NCI-H1436 treated with DMSO at 0.1 percent for 48 hours (cell line): ENCODE measurements at regions not wholly inside any gene's neighbourhood (a gene's known extent, or its start where the extent isn't known, plus 50 kb on each side); places are given as distances from the start of the nearest gene placed in this dataset.
A peak's percentile ranks its signal among the peaks of the same experiment; 100 is the strongest.

Experiments used
- DNase-seq: peaks from one replicate; lab custom pipeline; 2025; lab: John Stamatoyannopoulos, UW

- DNase-seq, result no peak
These were observed 1548.2 kb upstream of the CELF4 start for GRCh38 chr18:39113790-39114189.

DNA sequence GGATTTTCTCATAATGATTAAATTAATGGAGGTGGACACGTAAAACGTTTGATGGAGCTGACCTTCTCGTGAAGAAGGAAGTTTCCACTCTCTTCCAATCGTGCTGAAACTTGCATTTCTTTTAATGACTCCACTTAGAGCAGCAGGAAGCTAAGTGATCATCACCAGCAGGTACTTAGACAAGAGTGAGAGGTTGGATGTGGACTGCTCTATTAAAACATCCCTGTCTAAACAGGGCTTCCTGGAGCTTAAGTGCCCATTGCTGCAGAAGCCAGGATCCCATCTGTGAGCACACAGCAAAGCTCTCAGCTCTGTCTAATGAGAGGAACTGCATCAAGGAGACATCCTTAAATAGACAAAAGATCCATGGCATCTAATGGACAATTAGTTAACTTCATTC is 1539.5 kb upstream of the CELF4 start:
- DNase-seq, result peak; percentile 29

DNA sequence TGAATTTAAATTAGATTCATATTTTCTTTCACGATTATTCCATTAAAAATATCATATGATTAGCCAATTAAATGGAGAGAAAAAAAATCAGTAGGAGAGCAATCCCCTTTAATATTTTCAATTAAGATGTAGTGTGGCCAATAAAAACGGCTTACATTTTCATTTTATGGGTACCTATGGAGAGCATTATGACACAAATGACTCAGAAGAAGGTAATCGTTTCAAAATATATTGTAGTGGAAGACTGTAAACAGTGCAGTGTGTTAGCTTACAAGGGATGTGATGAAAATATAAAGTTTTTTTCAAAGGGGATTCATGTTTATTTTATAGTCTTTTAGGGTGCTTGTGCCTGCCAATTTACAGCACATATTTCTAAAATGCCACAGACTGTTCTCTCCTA is 1507.4 kb upstream of the CELF4 start:
- DNase-seq, result no peak

DNA sequence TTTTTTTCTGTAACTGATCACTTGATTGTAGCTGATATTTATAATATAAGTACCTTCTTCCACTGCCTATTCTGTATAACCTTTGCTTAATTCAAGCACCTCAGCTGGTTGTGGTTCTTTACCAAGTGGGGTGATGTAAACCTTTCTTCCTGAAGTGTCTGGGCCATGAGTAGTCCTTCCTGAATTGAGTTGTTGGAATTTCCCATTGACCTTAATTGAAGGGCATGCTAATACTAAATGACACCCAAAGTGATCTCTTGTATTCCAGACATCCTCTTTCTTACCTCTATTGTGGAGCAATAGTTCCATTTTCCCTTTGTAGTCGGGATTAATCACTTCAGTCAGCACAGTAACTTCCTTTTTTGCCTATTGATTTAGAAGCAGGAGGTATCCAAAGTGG is 1496.8 kb upstream of the CELF4 start:
- DNase-seq, result no peak

- DNase-seq, result no peak
These were observed 1492.9 kb upstream of the CELF4 start for GRCh38 chr18:39058386-39059000.

- no peak for DNase-seq
These were observed 1491.9 kb upstream of the CELF4 start for GRCh38 chr18:39057423-39058064.

DNA sequence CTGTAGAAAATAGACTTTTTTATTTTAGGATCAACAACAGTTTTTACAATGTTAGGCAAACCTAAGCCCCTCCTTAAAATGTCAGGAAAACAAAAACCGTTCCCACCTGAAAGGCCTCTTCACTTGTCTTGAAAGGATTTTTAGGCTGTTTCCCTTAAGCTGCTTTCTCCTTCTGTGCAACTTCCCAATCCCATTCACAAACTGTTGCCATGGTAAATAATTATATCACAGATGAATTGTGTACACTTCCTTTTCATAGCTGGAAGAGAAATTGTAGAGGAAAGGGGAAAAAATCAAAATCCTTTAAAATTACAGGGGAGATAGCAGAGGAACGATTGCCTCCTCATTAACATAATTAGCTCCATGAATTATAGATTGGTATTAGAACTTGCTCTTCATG is 1488.0 kb upstream of the CELF4 start:
- peak; percentile 41 for DNase-seq

GRCh38 chr18:39051013-39051412 is 1485.4 kb upstream of the CELF4 start:
- no peak for DNase-seq

GRCh38 chr18:39039813-39040212 is 1474.2 kb upstream of the CELF4 start:
- DNase-seq, result no peak

DNA sequence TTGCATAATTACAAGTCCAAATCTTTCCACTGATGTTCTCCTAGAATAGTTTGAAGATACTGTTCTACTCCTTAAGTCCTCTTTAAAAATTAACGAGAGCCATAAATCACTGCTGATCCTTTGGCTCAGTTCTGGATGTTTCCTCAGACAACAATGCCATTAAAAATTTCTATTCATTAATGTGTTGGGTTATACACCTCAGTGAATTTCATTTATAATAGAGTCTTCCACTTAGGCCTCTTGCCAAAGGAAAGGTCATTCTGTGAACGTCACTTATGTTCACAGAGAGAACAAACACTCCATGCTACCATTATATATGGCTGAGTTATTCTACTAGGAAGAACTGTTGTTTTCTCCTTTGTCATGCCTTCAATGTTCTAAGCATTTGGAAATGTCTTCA is 1472.3 kb upstream of the CELF4 start:
- DNase-seq, result no peak

DNA sequence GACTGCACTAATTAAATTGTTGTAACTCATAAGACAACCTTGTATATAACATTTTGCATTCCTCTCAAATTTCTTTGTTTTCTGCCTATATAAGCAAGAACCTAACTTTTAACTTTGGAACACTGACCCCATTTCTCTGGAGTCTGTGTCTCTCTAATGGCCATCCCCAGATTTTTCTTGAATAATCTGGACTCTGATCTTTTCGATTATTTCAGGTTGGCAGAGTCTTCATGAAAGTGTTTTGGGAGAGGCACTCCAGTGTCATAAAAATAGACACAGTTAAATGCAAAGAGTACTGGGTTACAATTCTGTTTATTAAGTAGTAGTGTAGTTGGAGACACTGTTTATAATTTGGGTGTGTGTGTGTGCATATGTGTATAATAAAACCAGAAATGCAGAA is 1467.7 kb upstream of the CELF4 start:
- no peak for DNase-seq

DNA sequence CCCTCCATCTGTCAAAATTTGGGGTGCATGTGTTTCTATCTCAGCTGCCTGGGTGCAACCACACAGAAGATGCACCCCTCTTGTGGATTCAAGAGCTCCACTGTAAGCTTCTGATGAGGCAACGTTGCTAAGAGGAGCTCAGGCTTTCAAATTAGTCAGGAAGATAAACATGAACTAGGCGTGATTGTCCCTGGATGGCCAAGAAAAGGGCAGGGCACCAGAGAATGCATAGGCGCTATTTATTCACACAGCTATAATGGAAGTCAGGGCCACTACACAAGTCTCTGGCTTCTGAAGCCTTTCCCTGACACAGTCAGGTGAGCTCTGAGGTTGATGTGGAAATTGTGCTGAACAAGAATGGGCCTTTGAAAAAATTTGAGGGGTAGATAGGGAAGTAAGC is 1466.0 kb upstream of the CELF4 start:
- DNase-seq, result no peak

DNA sequence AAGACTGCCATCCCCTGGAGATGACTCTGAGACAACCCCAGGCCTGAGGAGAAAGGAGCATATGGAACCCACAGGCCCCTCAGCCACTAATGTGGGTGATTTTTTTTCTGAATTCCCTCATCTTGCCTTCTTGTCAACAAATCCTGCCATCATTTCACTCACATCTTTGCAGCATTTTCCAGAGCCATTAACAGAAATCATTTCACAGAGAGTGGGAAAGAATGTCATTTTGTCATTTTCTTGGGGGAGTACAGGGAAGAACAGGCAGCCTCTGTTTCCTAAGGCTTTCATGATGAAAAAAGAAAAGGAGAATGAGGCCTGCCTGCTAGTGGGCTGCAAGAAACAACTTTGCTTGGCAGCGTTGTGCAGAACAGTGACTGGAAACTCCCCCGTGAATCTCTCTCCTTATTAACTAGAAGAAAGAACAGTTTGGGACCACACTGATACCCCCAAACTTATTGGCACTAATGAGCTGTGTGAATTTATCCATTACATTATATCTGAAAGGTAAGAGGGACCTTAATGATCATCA is 1464.6 kb upstream of the CELF4 start:
- DNase-seq, result no peak

- DNase-seq, result no peak
These were observed 1459.9 kb upstream of the CELF4 start for GRCh38 chr18:39025531-39025930.

DNA sequence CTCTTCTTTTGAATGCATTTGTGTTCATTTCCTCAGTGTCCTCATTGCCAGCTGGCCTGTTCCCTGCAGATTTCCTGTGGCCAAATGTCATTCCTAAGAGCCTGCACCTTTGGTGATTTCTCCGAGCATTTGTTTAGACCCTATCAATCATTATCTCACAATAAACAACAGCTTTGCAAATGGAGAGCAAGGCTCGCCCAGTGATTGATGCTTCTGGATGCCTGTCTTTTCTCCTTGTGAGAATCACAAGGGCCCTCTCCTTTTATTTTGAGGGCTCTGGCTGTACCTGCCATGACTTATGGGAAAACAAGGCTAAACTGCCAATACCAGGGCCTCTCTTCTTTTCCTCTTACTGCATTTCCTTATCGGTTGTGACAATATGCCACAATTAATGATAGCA is 1454.4 kb upstream of the CELF4 start:
- DNase-seq, result no peak

DNA sequence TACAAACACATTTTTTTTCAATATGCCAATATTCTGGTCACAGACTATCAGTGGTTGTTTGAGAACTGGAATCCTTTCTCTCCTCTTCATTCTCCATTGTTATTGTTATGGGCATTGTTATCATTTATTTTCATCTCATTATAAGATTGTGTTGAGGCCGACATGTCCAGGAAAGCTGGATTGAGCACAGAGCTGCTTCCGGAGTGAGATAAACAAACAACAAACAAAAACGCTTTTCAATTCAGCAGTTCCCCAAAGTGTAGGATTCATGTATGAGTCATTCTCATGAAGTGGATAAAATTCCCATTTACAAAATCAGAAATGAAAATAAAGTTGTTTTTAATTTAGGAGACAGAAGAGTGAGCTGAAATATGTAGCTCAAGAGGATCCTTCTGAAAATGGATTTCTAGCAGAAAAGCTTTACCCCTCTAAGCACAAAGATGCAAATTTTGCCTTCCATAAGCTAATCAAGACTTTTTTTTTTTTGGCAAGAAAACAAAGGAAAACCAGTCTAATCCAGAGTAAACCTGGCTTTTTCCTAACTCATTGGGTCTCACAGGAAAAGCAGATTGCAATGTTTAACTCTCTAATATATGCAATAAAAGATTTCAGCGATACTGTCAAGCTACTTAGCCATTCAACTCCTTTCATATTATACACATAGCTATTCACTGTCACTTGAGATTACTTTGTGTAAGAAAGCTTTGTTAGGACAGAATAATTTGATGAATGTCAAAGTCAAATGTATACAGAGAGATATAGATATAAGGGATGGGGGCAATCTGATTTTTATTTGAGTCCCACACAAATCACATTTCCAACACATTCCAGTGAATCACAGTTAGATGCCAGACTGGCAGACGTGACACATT is 1441.7 kb upstream of the CELF4 start:
- DNase-seq, result no peak

GRCh38 chr18:38996056-38996455 is 1430.5 kb upstream of the CELF4 start:
- no peak for DNase-seq

GRCh38 chr18:38993342-38993741 is 1427.7 kb upstream of the CELF4 start:
- DNase-seq, result no peak

GRCh38 chr18:38984968-38985367 is 1419.4 kb upstream of the CELF4 start:
- DNase-seq, result no peak

- DNase-seq, result no peak
These were observed 1416.5 kb upstream of the CELF4 start for GRCh38 chr18:38982072-38982471.

DNA sequence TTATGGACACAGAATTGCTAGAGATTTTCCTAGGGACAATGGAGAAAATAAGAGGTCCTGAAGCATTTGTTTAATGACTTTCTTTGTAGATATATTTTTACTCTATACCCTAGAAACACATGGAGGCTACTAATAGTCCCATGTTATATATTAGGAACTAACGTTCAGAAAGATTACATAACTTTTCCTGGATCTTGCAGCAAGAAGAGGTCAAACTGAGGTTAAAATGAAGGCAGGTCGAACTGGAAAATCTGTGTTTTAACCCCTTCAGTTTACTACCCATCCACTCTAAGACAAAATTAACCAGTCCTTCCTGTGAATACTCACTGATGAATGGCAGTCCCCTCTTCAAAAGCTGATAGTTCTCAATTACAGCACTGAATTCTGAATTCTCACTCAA is 1415.8 kb upstream of the CELF4 start:
- no peak for DNase-seq

DNA sequence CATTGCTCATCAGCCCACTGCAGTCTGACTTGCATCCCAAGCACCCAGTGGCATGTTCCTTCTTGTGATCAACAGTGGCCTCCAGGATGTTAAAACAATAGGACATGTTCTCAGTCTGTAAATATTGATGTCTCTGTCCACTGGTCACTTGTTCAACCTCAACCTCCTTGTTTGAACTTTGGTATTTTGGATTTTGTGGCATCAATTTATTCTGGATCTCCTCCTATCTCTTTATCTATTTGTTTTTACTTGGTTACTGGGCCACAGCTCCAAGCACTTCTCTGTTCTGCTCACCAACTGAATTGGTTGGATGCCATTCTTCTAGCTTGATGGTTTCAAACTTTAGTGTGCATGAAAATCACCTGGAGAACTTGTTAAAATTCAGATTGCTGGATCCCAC is 1414.8 kb upstream of the CELF4 start:
- no peak for DNase-seq

DNA sequence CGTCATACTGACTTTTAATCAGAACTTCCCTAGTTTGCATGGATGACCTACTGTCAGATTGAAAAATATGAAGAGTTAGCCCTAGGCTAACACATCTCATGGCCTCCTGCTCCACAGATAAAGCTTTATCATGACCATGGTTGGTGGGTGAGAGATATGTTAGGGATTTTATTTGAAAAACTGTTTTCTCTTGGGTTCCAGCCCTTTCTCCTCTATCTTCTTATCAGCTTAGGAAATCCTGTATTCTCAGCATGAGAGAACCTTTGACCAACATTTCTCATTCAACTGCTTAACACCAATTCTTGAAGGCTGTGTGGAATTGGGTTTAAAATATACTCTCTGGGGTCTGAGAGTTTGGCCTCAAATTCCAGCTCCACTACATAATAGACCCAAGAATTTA is 1407.0 kb upstream of the CELF4 start:
- no peak for DNase-seq
